CD14-positive monocyte (primary cell): ENCODE measurements at regions not wholly inside any gene's neighbourhood (a gene's known extent, or its start where the extent isn't known, plus 50 kb on each side); places are given as distances from the start of the nearest gene placed in this dataset.

Source experiments
- DNase-seq, 3 donors: peaks; one replicate each; pipeline ENCODE4 v3.0.0-alpha.2; 2011 to 2022
- H2AFZ ChIP-seq: 2 replicates; pipeline ENCODE4 v1.6.0; 2012; ENCODE audit warnings: mild to moderate bottlenecking, low read depth, low read length, inconsistent platforms; ENCODE audit not compliant: insufficient read depth, poor library complexity, severe bottlenecking
- H3K27ac ChIP-seq, 2 donors: 1 replicate in 1 of 2; 2 replicates in 1 of 2; pipeline ENCODE4 v1.5.1; 2012 to 2013; ENCODE audit warnings: low read length in 2 of 2, control low read depth in 1 of 2, inconsistent platforms in 1 of 2, low read depth in 1 of 2, mild to moderate bottlenecking in 1 of 2
- H3K27me3 ChIP-seq, 2 donors: one replicate each; pipeline versions ENCODE4 v1.6.0 to v1.6.1; 2011 to 2013; ENCODE audit warnings: low read length in 2 of 2; ENCODE audit not compliant: control insufficient read depth in 2 of 2, insufficient read depth in 2 of 2
- H3K36me3 ChIP-seq, 2 donors: replicated peaks in 1 of 2; 1 replicate in 1 of 2; 2 replicates in 1 of 2; pipeline versions ENCODE4 v1.5.1 to v1.6.1; 2012 to 2013; ENCODE audit warnings: low read length in 2 of 2, control low read depth in 1 of 2, inconsistent platforms in 1 of 2, mild to moderate bottlenecking in 1 of 2; ENCODE audit not compliant: insufficient read depth in 2 of 2, control insufficient read depth in 1 of 2
- H3K4me1 ChIP-seq, 2 donors: 1 replicate in 1 of 2; 2 replicates in 1 of 2; pipeline versions ENCODE4 v1.5.1 to v1.6.1; 2012 to 2013; ENCODE audit warnings: low read length in 2 of 2, control low read depth in 1 of 2, inconsistent platforms in 1 of 2, mild to moderate bottlenecking in 1 of 2, moderate library complexity in 1 of 2; ENCODE audit not compliant: insufficient read depth in 2 of 2, control insufficient read depth in 1 of 2
- H3K4me2 ChIP-seq: replicated peaks from 2 replicates; pipeline ENCODE3; 2012; ENCODE audit warnings: low read length, moderate library complexity, mild to moderate bottlenecking; ENCODE audit not compliant: poor library complexity, severe bottlenecking; ENCODE audit errors: extremely low read depth
- H3K4me3 ChIP-seq, 3 experiments: fragments of 200-600 bp in 1 of 3; sonication (generic) in 1 of 3; replicated peaks in 1 of 3; 1 replicate in 2 of 3; 2 replicates in 1 of 3; pipeline ENCODE4 v1.5.1; 2011 to 2013; ENCODE audit warnings: low read length in 3 of 3, mild to moderate bottlenecking in 3 of 3, control low read depth in 2 of 3, low read depth in 2 of 3, inconsistent platforms in 1 of 3, moderate library complexity in 1 of 3
- H3K79me2 ChIP-seq: 2 replicates; pipeline ENCODE4 v1.6.0; 2012; ENCODE audit warnings: mild to moderate bottlenecking, control low read depth, inconsistent platforms, low read length, moderate library complexity; ENCODE audit not compliant: insufficient read depth
- H3K9ac ChIP-seq: 2 replicates; pipeline ENCODE4 v1.6.0; 2017; ENCODE audit warnings: low read length, mild to moderate bottlenecking; ENCODE audit not compliant: insufficient read depth, poor library complexity, severe bottlenecking
- H3K9me3 ChIP-seq, 2 donors: replicated peaks in 1 of 2; 1 replicate in 1 of 2; 2 replicates in 1 of 2; pipeline versions ENCODE4 v1.5.1 to v1.6.1; 2012 to 2013; ENCODE audit warnings: low read length in 2 of 2, control low read depth in 1 of 2; ENCODE audit not compliant: control insufficient read depth in 1 of 2, insufficient read depth in 1 of 2
- H4K20me1 ChIP-seq: 2 replicates; pipeline ENCODE4 v1.6.0; 2012; ENCODE audit warnings: mild to moderate bottlenecking, low read length, control low read depth, moderate library complexity; ENCODE audit not compliant: insufficient read depth
- H3K27ac Mint-ChIP-seq, 7 donors: one replicate each; pipeline ENCODE4 v1.8.0; 2020; ENCODE audit warnings: mild to moderate bottlenecking in 7 of 7, mixed read lengths in 7 of 7, moderate library complexity in 6 of 7, inconsistent platforms in 2 of 7
- H3K27me3 Mint-ChIP-seq, 3 donors: one replicate each; pipeline ENCODE4 v1.8.0; 2021 to 2022; ENCODE audit warnings: low read depth in 3 of 3, mild to moderate bottlenecking in 3 of 3, mixed read lengths in 3 of 3, moderate library complexity in 3 of 3, inconsistent platforms in 1 of 3
- H3K36me3 Mint-ChIP-seq, 2 donors: one replicate each; pipeline ENCODE4 v1.8.0; 2020; ENCODE audit warnings: mixed read lengths in 2 of 2, inconsistent platforms in 1 of 2, mild to moderate bottlenecking in 1 of 2
- H3K4me1 Mint-ChIP-seq: one replicate; pipeline ENCODE4 v1.8.0; 2020; ENCODE audit warnings: mild to moderate bottlenecking, mixed read lengths
- H3K4me3 Mint-ChIP-seq, 2 donors: one replicate each; pipeline ENCODE4 v1.8.0; 2020; ENCODE audit warnings: mild to moderate bottlenecking in 2 of 2, mixed read lengths in 2 of 2, moderate library complexity in 1 of 2
- H3K9me3 Mint-ChIP-seq, 7 donors: one replicate each; pipeline ENCODE4 v1.8.0; 2020 to 2022; ENCODE audit warnings: mixed read lengths in 7 of 7, mild to moderate bottlenecking in 6 of 7, moderate library complexity in 6 of 7, inconsistent platforms in 2 of 7
- WGBS: methylation state at CpG from one replicate; pipeline ENCODE4 v1.1.5; 2013; ENCODE audit warnings: missing lambda C conversion rate; ENCODE audit not compliant: insufficient coverage; 5-methylcytosine and 5-hydroxymethylcytosine counted together
- intact Hi-C, 2 donors: fragments of 100-400 bp; cut with micrococcal nuclease; formaldehyde crosslinking; loops; one replicate each; pipeline versions ENCODE4 v1.15.0 to v1.15.1; 2023
- TF ChIP-seq, protein P1 (sequence below): fragments of 200-600 bp; IDR thresholded peaks from one replicate; pipeline ENCODE4 v1.8.0; 2022; ENCODE audit warnings: antibody characterized with exemption, mild to moderate bottlenecking

DNA sequence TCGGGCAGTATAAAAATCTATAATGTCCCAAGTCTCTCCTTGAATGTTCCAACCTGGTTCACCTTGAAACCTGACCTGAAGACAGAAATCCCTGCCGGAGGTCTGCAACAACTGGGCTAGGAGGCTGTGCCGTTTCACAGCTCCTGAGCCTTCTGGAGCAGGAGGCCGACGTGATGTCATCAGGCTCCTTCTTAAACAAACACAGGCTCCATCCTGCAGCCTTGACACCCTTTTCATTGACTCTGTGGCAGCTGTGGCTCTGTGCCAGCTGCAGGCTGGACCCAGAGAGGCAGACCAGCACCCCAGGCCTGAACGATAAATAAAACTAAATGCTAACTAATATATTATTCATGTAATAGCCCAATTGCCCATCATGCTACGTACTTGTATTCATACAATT, 483.9 kb downstream of the CD83 start:
- 98% methylated on average over 5 of the region's 7 CpGs for WGBS
- intact Hi-C loops = no loop called here
- peaks cover 0 to 13% (median 9%) of the 10 kb centered on the region in 7 donors for H3K9me3 Mint-ChIP-seq

DNA sequence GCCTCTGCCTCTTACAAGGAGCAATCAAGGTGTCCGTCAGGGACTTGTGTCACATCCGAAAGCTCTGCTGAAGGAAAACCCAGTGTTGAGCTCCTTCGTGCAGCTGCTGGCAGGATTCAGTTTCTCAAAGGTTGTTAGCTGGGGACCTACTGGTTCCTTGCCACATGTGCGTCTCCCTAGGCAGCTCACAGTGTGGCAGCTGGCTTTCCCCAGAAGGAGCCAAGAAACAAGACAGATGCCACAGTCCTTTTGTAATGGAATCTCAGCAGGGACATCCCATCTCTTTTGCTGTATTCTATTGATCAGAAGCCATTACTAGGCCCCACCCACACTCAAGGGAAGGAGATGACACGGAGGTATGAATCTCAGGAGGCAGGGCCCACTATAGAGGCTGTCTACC, 488.8 kb downstream of the CD83 start:
- no peaks in the 10 kb centered on the region for H3K27me3 ChIP-seq
- Mint-ChIP-seq H3K36me3 (no peaks in the 10 kb centered on the region), H3K27ac (no peak overlapping the region), H3K4me1 (peaks cover 2% of the 10 kb centered on the region), H3K27me3 (no peaks in the 10 kb centered on the region), H3K4me3 (no peak overlapping the region), H3K9me3 (peaks cover 0 to 9% (median 6%) of the 10 kb centered on the region in 7 donors)
- no peaks in the 10 kb centered on the region for H4K20me1 ChIP-seq
- H3K9ac ChIP-seq = no peak overlapping the region
- intact Hi-C loops = no loop called here
- no peak overlapping the region for H3K4me2 ChIP-seq
- H3K79me2 ChIP-seq = no peaks in the 10 kb centered on the region
- H3K9me3 ChIP-seq = no peaks in the 10 kb centered on the region
- no peaks in the 10 kb centered on the region for H3K36me3 ChIP-seq
- 97% methylated on average over 4 of the region's 5 CpGs for WGBS
- H3K27ac ChIP-seq = no peak overlapping the region
- DNase-seq = no peak
- H2AFZ ChIP-seq = no peak overlapping the region
- H3K4me3 ChIP-seq = no peak overlapping the region
- TF ChIP-seq, protein P1, sequence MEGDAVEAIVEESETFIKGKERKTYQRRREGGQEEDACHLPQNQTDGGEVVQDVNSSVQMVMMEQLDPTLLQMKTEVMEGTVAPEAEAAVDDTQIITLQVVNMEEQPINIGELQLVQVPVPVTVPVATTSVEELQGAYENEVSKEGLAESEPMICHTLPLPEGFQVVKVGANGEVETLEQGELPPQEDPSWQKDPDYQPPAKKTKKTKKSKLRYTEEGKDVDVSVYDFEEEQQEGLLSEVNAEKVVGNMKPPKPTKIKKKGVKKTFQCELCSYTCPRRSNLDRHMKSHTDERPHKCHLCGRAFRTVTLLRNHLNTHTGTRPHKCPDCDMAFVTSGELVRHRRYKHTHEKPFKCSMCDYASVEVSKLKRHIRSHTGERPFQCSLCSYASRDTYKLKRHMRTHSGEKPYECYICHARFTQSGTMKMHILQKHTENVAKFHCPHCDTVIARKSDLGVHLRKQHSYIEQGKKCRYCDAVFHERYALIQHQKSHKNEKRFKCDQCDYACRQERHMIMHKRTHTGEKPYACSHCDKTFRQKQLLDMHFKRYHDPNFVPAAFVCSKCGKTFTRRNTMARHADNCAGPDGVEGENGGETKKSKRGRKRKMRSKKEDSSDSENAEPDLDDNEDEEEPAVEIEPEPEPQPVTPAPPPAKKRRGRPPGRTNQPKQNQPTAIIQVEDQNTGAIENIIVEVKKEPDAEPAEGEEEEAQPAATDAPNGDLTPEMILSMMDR = no peak
- H3K4me1 ChIP-seq = no peaks in the 10 kb centered on the region

More for the DNA sequence above, 483.9 kb downstream of the CD83 start:
- TF ChIP-seq, protein P1 = no peak
- no peaks in the 10 kb centered on the region for H3K27me3 ChIP-seq
- H3K4me1 Mint-ChIP-seq = peaks cover 21% of the 10 kb centered on the region
- H3K27me3 Mint-ChIP-seq = no peaks in the 10 kb centered on the region
- no peak overlapping the region for H3K4me3 ChIP-seq
- no peaks in the 10 kb centered on the region for H3K36me3 ChIP-seq
- H3K9me3 ChIP-seq = no peaks in the 10 kb centered on the region
- H3K4me2 ChIP-seq = no peak overlapping the region
- no peak overlapping the region for H3K9ac ChIP-seq
- H3K79me2 ChIP-seq = no peaks in the 10 kb centered on the region
- no peaks in the 10 kb centered on the region for H4K20me1 ChIP-seq
- H3K27ac Mint-ChIP-seq = no peak overlapping the region
- H3K27ac ChIP-seq = no peak overlapping the region
- H3K4me3 Mint-ChIP-seq = no peak overlapping the region
- no peak overlapping the region for H2AFZ ChIP-seq
- no peaks in the 10 kb centered on the region for H3K36me3 Mint-ChIP-seq
- H3K4me1 ChIP-seq = peaks cover 16 to 31% of the 10 kb centered on the region in 2 donors
- DNase-seq = no peak
